GM18511 (cell line): ENCODE measurements at regions not wholly inside any gene's neighbourhood (a gene's known extent, or its start where the extent isn't known, plus 50 kb on each side); places are given as distances from the start of the nearest gene placed in this dataset.

Experiments
- ATAC-seq: cut with Tn5 transposase; IDR thresholded peaks from one replicate; pipeline ENCODE4 v1.9.1; 2021; ENCODE audit warnings: mild to moderate bottlenecking, moderate library complexity; ENCODE audit not compliant: unreplicated experiment

GRCh38 chr16:86710602-86710950 is 132.2 kb downstream of the FOXL1 start:
- ATAC-seq, result no peak

GRCh38 chr16:86712158-86713009 is 134.0 kb downstream of the FOXL1 start:
- no peak for ATAC-seq

GRCh38 chr16:86713021-86713631 is 134.8 kb downstream of the FOXL1 start:
- ATAC-seq, result no peak

- no peak for ATAC-seq
Measured at GRCh38 chr16:86714166-86714565, 135.8 kb downstream of the FOXL1 start.

- no peak for ATAC-seq
Measured at GRCh38 chr16:86716649-86717048, 138.3 kb downstream of the FOXL1 start.

GRCh38 chr16:86718118-86718517 is 139.8 kb downstream of the FOXL1 start:
- ATAC-seq, result no peak

- ATAC-seq, result no peak
Measured at GRCh38 chr16:86722970-86723369, 144.6 kb downstream of the FOXL1 start.

- ATAC-seq, result no peak
Measured at GRCh38 chr16:86723689-86724088, 145.3 kb downstream of the FOXL1 start.

GRCh38 chr16:86725401-86725800 is 147.1 kb downstream of the FOXL1 start:
- no peak for ATAC-seq

- ATAC-seq, result no peak
Measured at GRCh38 chr16:86726340-86726739, 148.0 kb downstream of the FOXL1 start.

GRCh38 chr16:86727131-86727530 is 148.8 kb downstream of the FOXL1 start:
- ATAC-seq, result no peak

- no peak for ATAC-seq
Measured at GRCh38 chr16:86727632-86728031, 149.3 kb downstream of the FOXL1 start.

- ATAC-seq, result no peak
Measured at GRCh38 chr16:86729686-86730085, 151.3 kb downstream of the FOXL1 start.

GRCh38 chr16:86730086-86730485 is 151.7 kb downstream of the FOXL1 start:
- no peak for ATAC-seq

GRCh38 chr16:86730597-86730996 is 152.2 kb downstream of the FOXL1 start:
- ATAC-seq, result no peak

- no peak for ATAC-seq
Measured at GRCh38 chr16:86732621-86733295, 154.4 kb downstream of the FOXL1 start.

- no peak for ATAC-seq
Measured at GRCh38 chr16:86733546-86734254, 155.4 kb downstream of the FOXL1 start.

- no peak for ATAC-seq
Measured at GRCh38 chr16:86734543-86735460, 156.5 kb downstream of the FOXL1 start.

- no peak for ATAC-seq
Measured at GRCh38 chr16:86735727-86736126, 157.4 kb downstream of the FOXL1 start.

- ATAC-seq, result no peak
Measured at GRCh38 chr16:86736502-86736901, 158.2 kb downstream of the FOXL1 start.
